OCI-LY1 (cell line): ENCODE measurements at regions not wholly inside any gene's neighbourhood (a gene's known extent, or its start where the extent isn't known, plus 50 kb on each side); places are given as distances from the start of the nearest gene placed in this dataset.

Experiments
- H2AFZ ChIP-seq: fragments of 200-600 bp; sonication (generic), shearing (Covaris generic); 2 replicates; pipeline ENCODE4 v1.6.0; 2014; ENCODE audit warnings: antibody characterized with exemption, mild to moderate bottlenecking, low read length
- H3F3A ChIP-seq: fragments of 200-600 bp; sonication (generic), shearing (Covaris generic); 2 replicates; pipeline ENCODE4 v1.6.0; 2014; ENCODE audit warnings: mild to moderate bottlenecking, antibody characterized with exemption, low read length, moderate library complexity; ENCODE audit not compliant: insufficient read depth
- H3K27ac ChIP-seq: fragments of 200-600 bp; sonication (generic); 2 replicates; pipeline ENCODE4 v1.5.1; 2014; ENCODE audit warnings: low read length, mixed run types, mild to moderate bottlenecking, low read depth; ENCODE audit not compliant: poor library complexity, severe bottlenecking
- H3K27me3 ChIP-seq: fragments of 200-600 bp; sonication (generic); 2 replicates; pipeline ENCODE4 v1.6.0; 2014; ENCODE audit warnings: antibody characterized with exemption, mild to moderate bottlenecking, low read length, moderate library complexity; ENCODE audit not compliant: insufficient read depth
- H3K36me3 ChIP-seq: fragments of 200-600 bp; sonication (generic); 2 replicates; pipeline ENCODE4 v1.6.1; 2014; ENCODE audit warnings: mild to moderate bottlenecking, antibody characterized with exemption, low read length, moderate library complexity, mixed read lengths; ENCODE audit not compliant: insufficient read depth
- H3K4me1 ChIP-seq: fragments of 200-600 bp; sonication (generic); 2 replicates; pipeline ENCODE4 v1.5.1; 2014; ENCODE audit warnings: mild to moderate bottlenecking, low read length, moderate library complexity; ENCODE audit not compliant: insufficient read depth, severe bottlenecking
- H3K4me2 ChIP-seq: fragments of 200-600 bp; sonication (generic), shearing (Covaris generic); 2 replicates; pipeline ENCODE4 v1.6.1; 2014; ENCODE audit warnings: low read length
- H3K4me3 ChIP-seq: fragments of 200-600 bp; sonication (generic); 2 replicates; pipeline ENCODE4 v1.5.1; 2014; ENCODE audit warnings: low read length, low read depth, mild to moderate bottlenecking, mixed read lengths; ENCODE audit not compliant: poor library complexity, severe bottlenecking
- H3K79me2 ChIP-seq: fragments of 200-600 bp; shearing (Covaris generic); 2 replicates; pipeline ENCODE4 v1.6.1; 2016; ENCODE audit warnings: mixed run types, low read length, mixed read lengths; ENCODE audit not compliant: insufficient read depth
- H3K9ac ChIP-seq: fragments of 200-600 bp; sonication (generic), shearing (Covaris generic); 2 replicates; pipeline ENCODE4 v1.6.1; 2014; ENCODE audit warnings: mild to moderate bottlenecking, low read length, mixed read lengths
- H3K9me2 ChIP-seq: fragments of 200-600 bp; sonication (generic), shearing (Covaris generic); 2 replicates; pipeline ENCODE4 v1.6.1; 2014; ENCODE audit warnings: low read depth, mild to moderate bottlenecking, low read length, mixed read lengths
- H3K9me3 ChIP-seq: fragments of 200-600 bp; shearing (Covaris generic); 2 replicates; pipeline ENCODE4 v1.6.1; 2014; ENCODE audit warnings: low read length, mixed read lengths
- H4K20me1 ChIP-seq: fragments of 200-600 bp; sonication (generic), shearing (Covaris generic); 2 replicates; pipeline ENCODE4 v1.6.0; 2016; ENCODE audit warnings: mild to moderate bottlenecking, low read length; ENCODE audit not compliant: insufficient read depth
- CTCF ChIP-seq: fragments of 200-600 bp; sonication (generic), shearing (Covaris generic); IDR thresholded peaks from 2 replicates; pipeline ENCODE4 v1.5.1; 2017; ENCODE audit warnings: mild to moderate bottlenecking, antibody characterized with exemption, low read length, moderate library complexity, mixed read lengths
- EZH2 ChIP-seq: fragments of 200-600 bp; sonication (generic), shearing (Covaris generic); IDR thresholded peaks from 2 replicates; pipeline ENCODE4 v1.8.0; 2017; ENCODE audit warnings: borderline replicate concordance, mixed run types, mild to moderate bottlenecking, antibody characterized with exemption, low read length, moderate library complexity, mixed read lengths

GRCh38 chr2:47636596-47637264 is 65.9 kb upstream of the KCNK12 start:
- Histone ChIP-seq H3K79me2 (no peaks in the 10 kb centered on the region), H3K36me3 (peaks cover 6% of the 10 kb centered on the region; the same call in 1 of the 2 replicates), H3K27me3 (no peaks in the 10 kb centered on the region), H3K9me2 (no peaks in the 10 kb centered on the region), H3K4me3 (no peak overlapping the region), H3K27ac (no peak overlapping the region), H3K9ac (no peak overlapping the region), H2AFZ (no peak overlapping the region), H3F3A (no peaks in the 10 kb centered on the region), H3K4me2 (no peak overlapping the region), H3K4me1 (no peaks in the 10 kb centered on the region), H3K9me3 (0 out of 2 replicates have a peak, but pooled peaks cover 4% of the 10 kb centered on the region), H4K20me1 (no peaks in the 10 kb centered on the region)
- no peak for TF ChIP-seq EZH2
- no peak for TF ChIP-seq CTCF

- Histone ChIP-seq H3K9me3 (0 out of 2 replicates have a peak, but pooled peaks cover 4% of the 10 kb centered on the region), H3K4me1 (no peaks in the 10 kb centered on the region), H3K9ac (no peak overlapping the region), H3K36me3 (peaks cover 6% of the 10 kb centered on the region; the same call in 1 of the 2 replicates), H3K79me2 (no peaks in the 10 kb centered on the region), H3K27me3 (no peaks in the 10 kb centered on the region), H3K4me2 (no peak overlapping the region), H3K4me3 (no peak overlapping the region), H2AFZ (no peak overlapping the region), H4K20me1 (no peaks in the 10 kb centered on the region), H3F3A (no peaks in the 10 kb centered on the region), H3K9me2 (no peaks in the 10 kb centered on the region), H3K27ac (no peak overlapping the region)
- no peak for TF ChIP-seq EZH2
- TF ChIP-seq CTCF, result no peak
Observed at GRCh38 chr2:47636176-47636575, 65.4 kb upstream of the KCNK12 start.

GRCh38 chr2:47632754-47633153 is 62.0 kb upstream of the KCNK12 start:
- TF ChIP-seq EZH2, result no peak
- no peak for TF ChIP-seq CTCF
- H3K9ac ChIP-seq, result no peak overlapping the region
- no peak overlapping the region for H3K4me3 ChIP-seq
- no peaks in the 10 kb centered on the region for H3K36me3 ChIP-seq
- no peak overlapping the region for H3K4me2 ChIP-seq
- no peaks in the 10 kb centered on the region for H3K4me1 ChIP-seq
- H2AFZ ChIP-seq, result no peak overlapping the region
- no peaks in the 10 kb centered on the region for H3F3A ChIP-seq
- no peaks in the 10 kb centered on the region for H3K79me2 ChIP-seq
- no peaks in the 10 kb centered on the region for H3K9me2 ChIP-seq
- H3K27ac ChIP-seq, result no peak overlapping the region
- H3K27me3 ChIP-seq, result no peaks in the 10 kb centered on the region
- no peaks in the 10 kb centered on the region for H3K9me3 ChIP-seq
- H4K20me1 ChIP-seq, result no peaks in the 10 kb centered on the region
